ENCODE measurements at regions not wholly inside any gene's neighbourhood (a gene's known extent, or its start where the extent isn't known, plus 50 kb on each side); places are given as distances from the start of the nearest gene placed in this dataset.

- TF ChIP-seq, protein P1, sequence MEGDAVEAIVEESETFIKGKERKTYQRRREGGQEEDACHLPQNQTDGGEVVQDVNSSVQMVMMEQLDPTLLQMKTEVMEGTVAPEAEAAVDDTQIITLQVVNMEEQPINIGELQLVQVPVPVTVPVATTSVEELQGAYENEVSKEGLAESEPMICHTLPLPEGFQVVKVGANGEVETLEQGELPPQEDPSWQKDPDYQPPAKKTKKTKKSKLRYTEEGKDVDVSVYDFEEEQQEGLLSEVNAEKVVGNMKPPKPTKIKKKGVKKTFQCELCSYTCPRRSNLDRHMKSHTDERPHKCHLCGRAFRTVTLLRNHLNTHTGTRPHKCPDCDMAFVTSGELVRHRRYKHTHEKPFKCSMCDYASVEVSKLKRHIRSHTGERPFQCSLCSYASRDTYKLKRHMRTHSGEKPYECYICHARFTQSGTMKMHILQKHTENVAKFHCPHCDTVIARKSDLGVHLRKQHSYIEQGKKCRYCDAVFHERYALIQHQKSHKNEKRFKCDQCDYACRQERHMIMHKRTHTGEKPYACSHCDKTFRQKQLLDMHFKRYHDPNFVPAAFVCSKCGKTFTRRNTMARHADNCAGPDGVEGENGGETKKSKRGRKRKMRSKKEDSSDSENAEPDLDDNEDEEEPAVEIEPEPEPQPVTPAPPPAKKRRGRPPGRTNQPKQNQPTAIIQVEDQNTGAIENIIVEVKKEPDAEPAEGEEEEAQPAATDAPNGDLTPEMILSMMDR (IDR thresholded peaks at IDR 0.05; ENCODE audit: low read depth, low read length, poor library complexity, severe bottlenecking): no peak
- no peak for TF ChIP-seq EZH2phosphoT487 (IDR thresholded peaks at IDR 0.05; ENCODE audit: borderline replicate concordance, low read length)
Observed at GRCh38 chr10:9193120-9193519, 1138.6 kb downstream of the GATA3 start.

Measured in DOHH2 (cell line).